DMS53 (cell line): ENCODE measurements at regions not wholly inside any gene's neighbourhood (a gene's known extent, or its start where the extent isn't known, plus 50 kb on each side); places are given as distances from the start of the nearest gene placed in this dataset.

Source experiments
- DNase-seq: peaks from one replicate; lab custom pipeline; 2025; lab: John Stamatoyannopoulos, UW

GRCh38 chr2:19203866-19204265 is 154.6 kb downstream of the OSR1 start:
- no peak for DNase-seq

GRCh38 chr2:19201911-19202462 is 156.4 kb downstream of the OSR1 start:
- DNase-seq = no peak

GRCh38 chr2:19198381-19198780 is 160.0 kb downstream of the OSR1 start:
- no peak for DNase-seq

- no peak for DNase-seq
Observed at GRCh38 chr2:19195661-19196060, 162.8 kb downstream of the OSR1 start.

- no peak for DNase-seq
Observed at GRCh38 chr2:19189391-19189790, 169.0 kb downstream of the OSR1 start.

- DNase-seq = no peak
Observed at GRCh38 chr2:19187323-19188020, 171.0 kb downstream of the OSR1 start.

GRCh38 chr2:19185086-19185485 is 173.3 kb downstream of the OSR1 start:
- DNase-seq = no peak

- DNase-seq = no peak
Observed at GRCh38 chr2:19178175-19178574, 180.2 kb downstream of the OSR1 start.

GRCh38 chr2:19176977-19177376 is 181.4 kb downstream of the OSR1 start:
- peak; percentile 2 for DNase-seq

GRCh38 chr2:19176172-19176852 is 182.1 kb downstream of the OSR1 start:
- no peak for DNase-seq

- DNase-seq = no peak
Observed at GRCh38 chr2:19174176-19174575, 184.2 kb downstream of the OSR1 start.

GRCh38 chr2:19171409-19171808 is 187.0 kb downstream of the OSR1 start:
- no peak for DNase-seq

- no peak for DNase-seq
Observed at GRCh38 chr2:19169134-19169768, 189.2 kb downstream of the OSR1 start.

- peak; percentile 35 for DNase-seq
Observed at GRCh38 chr2:19164099-19164498, 194.3 kb downstream of the OSR1 start.

- DNase-seq = no peak
Observed at GRCh38 chr2:19158896-19159295, 199.5 kb downstream of the OSR1 start.

- DNase-seq = no peak
Observed at GRCh38 chr2:19158211-19158610, 200.2 kb downstream of the OSR1 start.

- DNase-seq = no peak
Observed at GRCh38 chr2:19156646-19157045, 201.8 kb downstream of the OSR1 start.

GRCh38 chr2:19150726-19151125 is 207.7 kb downstream of the OSR1 start:
- no peak for DNase-seq

GRCh38 chr2:19146867-19147266 is 211.6 kb downstream of the OSR1 start:
- no peak for DNase-seq

GRCh38 chr2:19141234-19142004 is 217.0 kb downstream of the OSR1 start:
- DNase-seq = peak; percentile 18

GRCh38 chr2:19140463-19141208 is 217.8 kb downstream of the OSR1 start:
- peak; percentile 91 for DNase-seq
